DOHH2 (cell line): ENCODE measurements at regions not wholly inside any gene's neighbourhood (a gene's known extent, or its start where the extent isn't known, plus 50 kb on each side); places are given as distances from the start of the nearest gene placed in this dataset.
"Not testable (repeated sequence)": the region's sequence is repeated elsewhere in the genome, so short reads cannot be mapped to it uniquely, and the experiment has no call there.

Experiments used
- H3F3A ChIP-seq: fragments of 200-600 bp; sonication (generic), shearing (Covaris generic); 2 replicates; pipeline ENCODE4 v1.6.0; 2016; ENCODE audit warnings: antibody characterized with exemption, mild to moderate bottlenecking; ENCODE audit not compliant: control insufficient read depth, insufficient read depth
- H3K27ac ChIP-seq: fragments of 200-600 bp; sonication (generic); 2 replicates; pipeline ENCODE4 v1.5.1; 2014; ENCODE audit warnings: low read depth, mild to moderate bottlenecking, low read length, moderate library complexity
- H3K27me3 ChIP-seq: fragments of 200-600 bp; sonication (generic); 2 replicates; pipeline ENCODE4 v1.6.1; 2014; ENCODE audit warnings: mild to moderate bottlenecking, low read length, mixed read lengths; ENCODE audit not compliant: control insufficient read depth
- H3K36me3 ChIP-seq: fragments of 200-600 bp; sonication (generic); 2 replicates; pipeline ENCODE4 v1.6.1; 2014; ENCODE audit warnings: mild to moderate bottlenecking, low read length, moderate library complexity, mixed read lengths; ENCODE audit not compliant: control insufficient read depth
- H3K4me1 ChIP-seq: fragments of 200-600 bp; sonication (generic); 2 replicates; pipeline ENCODE4 v1.6.1; 2014; ENCODE audit warnings: mild to moderate bottlenecking, low read length, mixed read lengths; ENCODE audit not compliant: control insufficient read depth
- H3K4me2 ChIP-seq: fragments of 200-600 bp; sonication (generic); 2 replicates; pipeline ENCODE4 v1.6.0; 2014; ENCODE audit warnings: mild to moderate bottlenecking, low read length, moderate library complexity
- H3K4me3 ChIP-seq: fragments of 200-600 bp; sonication (generic); 2 replicates; pipeline ENCODE4 v1.5.1; 2014; ENCODE audit warnings: mild to moderate bottlenecking, low read length, mixed read lengths
- H3K79me2 ChIP-seq: fragments of 200-600 bp; sonication (generic); 2 replicates; pipeline ENCODE4 v1.6.1; 2014; ENCODE audit warnings: mild to moderate bottlenecking, low read length, mixed read lengths; ENCODE audit not compliant: control insufficient read depth
- H3K9me2 ChIP-seq: fragments of 200-600 bp; sonication (generic); replicated peaks from 2 replicates; pipeline ENCODE4 v1.6.1; 2014; ENCODE audit warnings: mild to moderate bottlenecking, low read length, mixed read lengths; ENCODE audit not compliant: control insufficient read depth
- H3K9me3 ChIP-seq: fragments of 200-600 bp; sonication (generic); 2 replicates; pipeline ENCODE4 v1.6.1; 2014; ENCODE audit warnings: antibody characterized with exemption, low read length, mixed read lengths; ENCODE audit not compliant: control insufficient read depth, insufficient read depth
- H4K20me1 ChIP-seq: fragments of 200-600 bp; sonication (generic); 2 replicates; pipeline ENCODE4 v1.6.0; 2014; ENCODE audit warnings: low read depth, mild to moderate bottlenecking, antibody characterized with exemption, low read length, moderate library complexity; ENCODE audit not compliant: control insufficient read depth, insufficient read depth

DNA sequence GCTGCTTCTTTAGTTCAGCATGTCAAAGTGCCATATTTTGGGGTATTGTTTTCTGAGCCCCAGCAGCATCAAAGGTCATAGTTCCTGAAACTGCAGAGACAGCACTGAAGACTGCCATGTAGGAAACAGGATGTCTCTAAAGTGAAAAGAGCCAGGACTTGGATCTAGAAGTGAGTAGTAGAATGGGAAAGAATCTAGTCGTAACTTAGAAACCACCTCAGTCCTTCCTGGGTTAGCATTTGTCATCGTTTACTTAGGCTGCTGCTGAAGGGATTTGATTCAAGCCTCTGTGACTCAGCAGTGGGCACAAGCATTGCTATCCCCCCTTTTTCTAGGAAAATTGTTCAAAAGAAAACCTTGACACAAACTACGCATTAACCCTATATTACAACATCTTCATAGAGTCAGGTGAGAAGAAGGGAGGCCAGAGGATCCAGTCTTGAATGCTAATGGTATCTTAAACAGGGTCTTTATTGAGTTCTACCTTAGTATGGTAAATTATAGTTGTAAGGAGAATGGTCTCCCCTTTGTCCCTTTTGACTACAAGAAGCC lies 108.8 kb downstream of the FAM72B start:
- not testable (repeated sequence) for H3K79me2 ChIP-seq, H3K27me3 ChIP-seq, H3K4me2 ChIP-seq, H3K9me2 ChIP-seq, H3K4me1 ChIP-seq, H3K27ac ChIP-seq, H3F3A ChIP-seq, H3K36me3 ChIP-seq, H3K4me3 ChIP-seq, H4K20me1 ChIP-seq, H3K9me3 ChIP-seq

DNA sequence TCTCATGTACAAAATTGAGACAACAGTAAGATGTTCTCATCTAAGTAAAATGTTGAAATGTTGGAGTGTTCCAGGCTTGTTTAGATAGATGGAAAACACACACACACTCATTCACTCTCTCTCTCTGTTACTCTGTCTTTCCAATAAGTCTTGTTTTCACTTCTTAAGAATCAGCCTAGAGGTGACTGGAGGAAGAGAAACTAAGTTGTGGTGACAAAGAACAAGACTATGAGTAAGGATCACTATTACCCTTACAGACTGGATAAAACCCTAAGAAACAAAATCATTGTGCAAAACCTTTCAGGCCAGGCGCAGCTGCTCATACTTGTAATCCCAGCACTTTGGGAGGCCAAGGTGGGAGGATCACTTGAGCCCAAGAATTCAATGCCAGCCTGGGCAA lies 107.5 kb downstream of the FAM72B start:
- not testable (repeated sequence) for H3K27ac ChIP-seq, H3K27me3 ChIP-seq

DNA sequence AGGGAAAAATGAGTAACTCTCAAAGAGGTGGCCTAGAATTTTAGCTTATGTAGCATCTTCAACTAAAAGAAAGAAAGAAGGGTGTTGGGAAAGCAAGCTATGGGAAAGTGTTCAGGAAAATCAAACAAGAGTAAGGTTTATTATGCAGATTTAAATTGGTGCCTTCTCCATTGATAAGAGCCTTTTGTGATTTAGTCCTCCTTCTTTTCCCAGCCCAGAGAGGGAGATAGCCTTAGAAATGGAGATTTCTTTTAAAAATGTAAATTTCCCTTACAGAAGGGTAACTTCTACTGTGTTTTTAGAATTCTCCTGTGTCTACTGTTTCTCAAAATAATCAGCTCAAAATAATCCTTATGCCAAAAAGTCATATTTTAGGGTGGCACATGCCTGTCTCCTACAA lies 104.5 kb downstream of the FAM72B start:
- H3K9me2 ChIP-seq, H3K4me3 ChIP-seq, H4K20me1 ChIP-seq, H3K4me1 ChIP-seq, H3K27ac ChIP-seq, H3K36me3 ChIP-seq, H3K9me3 ChIP-seq, H3K4me2 ChIP-seq, H3K27me3 ChIP-seq, H3K79me2 ChIP-seq, H3F3A ChIP-seq: not testable (repeated sequence)

More for the DNA sequence above, 107.5 kb downstream of the FAM72B start:
- H3F3A ChIP-seq, H3K36me3 ChIP-seq, H3K9me2 ChIP-seq, H4K20me1 ChIP-seq, H3K4me1 ChIP-seq, H3K4me2 ChIP-seq, H3K4me3 ChIP-seq, H3K79me2 ChIP-seq, H3K9me3 ChIP-seq: not testable (repeated sequence)

DNA sequence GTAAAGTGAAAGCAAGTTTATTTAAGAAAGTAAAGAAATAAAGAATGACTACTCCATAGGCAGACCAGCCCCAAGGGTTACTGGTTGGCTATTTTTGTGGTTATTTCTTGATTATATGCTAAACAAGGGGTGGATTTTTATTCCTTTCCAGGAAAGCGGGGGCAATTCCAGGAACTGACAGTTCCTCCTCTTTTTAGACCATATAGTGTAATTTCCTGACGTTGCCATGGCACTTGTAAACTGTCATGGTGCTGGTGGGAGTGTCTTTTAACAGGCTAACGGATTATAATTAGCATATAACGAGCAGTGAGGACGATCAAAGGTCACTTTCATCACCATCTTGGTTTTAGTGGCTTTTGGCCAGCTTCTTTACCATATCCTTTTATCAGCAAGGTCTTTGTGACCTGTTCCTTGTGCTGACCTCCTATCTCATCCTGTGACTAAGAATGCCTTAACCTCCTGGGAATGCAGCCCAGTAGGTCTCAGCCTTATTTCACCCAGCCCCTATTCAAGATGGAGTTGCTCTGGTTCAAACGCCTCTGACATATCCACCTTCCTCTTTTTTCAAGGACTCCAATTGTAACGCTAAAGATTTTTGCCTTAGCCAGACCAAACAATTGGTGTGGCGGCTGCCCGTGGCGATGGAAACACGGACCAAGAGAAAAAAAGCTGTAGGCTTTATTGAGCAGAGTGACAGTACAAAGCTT lies 103.8 kb downstream of the FAM72B start:
- H3K36me3 ChIP-seq, H3K9me3 ChIP-seq, H3K79me2 ChIP-seq, H3K4me1 ChIP-seq, H3K4me3 ChIP-seq, H3K27ac ChIP-seq, H3K27me3 ChIP-seq, H3K4me2 ChIP-seq, H3K9me2 ChIP-seq, H3F3A ChIP-seq, H4K20me1 ChIP-seq: not testable (repeated sequence)

DNA sequence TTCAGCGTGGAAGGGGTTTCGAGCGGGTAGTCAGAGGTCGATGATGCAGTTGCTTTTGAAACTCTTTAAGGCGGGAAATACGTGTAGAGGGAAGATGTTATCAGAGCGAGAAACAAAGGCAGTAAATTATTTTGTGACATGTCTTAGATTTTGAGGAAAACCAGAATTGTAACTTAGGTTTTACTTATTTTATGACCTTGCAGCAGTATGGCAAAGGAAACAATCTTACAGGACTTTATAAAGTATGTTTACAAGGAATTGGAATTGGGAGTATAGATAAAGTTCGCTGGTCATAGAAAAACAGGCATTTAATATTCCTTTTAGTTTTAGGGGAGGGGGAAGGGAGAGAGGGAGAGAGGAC lies 103.3 kb downstream of the FAM72B start:
- not testable (repeated sequence) for H3K27ac ChIP-seq

DNA sequence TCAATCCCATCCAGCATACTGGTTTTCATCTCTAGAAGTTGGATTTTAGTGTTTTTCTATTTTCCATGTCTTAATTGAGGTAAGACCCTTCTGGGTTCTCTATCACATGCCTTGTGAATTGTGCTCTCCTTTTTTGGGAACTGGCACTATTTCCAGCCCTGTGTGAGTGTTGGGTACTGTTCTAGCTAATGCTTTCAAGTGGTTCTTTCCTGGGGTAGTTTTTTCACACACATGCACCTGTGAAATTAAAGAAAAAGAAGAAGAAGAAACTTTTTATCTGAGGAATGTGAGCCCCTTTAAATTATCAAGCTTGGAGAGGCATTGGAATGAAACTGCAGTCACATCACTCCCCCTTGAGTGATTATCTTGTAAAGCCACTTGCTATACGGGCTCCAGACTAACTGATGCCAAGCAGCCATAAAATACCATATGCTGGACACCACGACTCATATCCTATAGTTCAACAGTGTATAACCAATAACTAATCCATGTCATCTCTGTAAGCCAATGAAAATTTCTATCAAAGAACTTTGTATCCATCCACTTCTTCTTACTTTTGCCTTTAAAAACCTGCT lies 102.4 kb downstream of the FAM72B start:
- not testable (repeated sequence) for H3K79me2 ChIP-seq, H3K27me3 ChIP-seq, H3K4me1 ChIP-seq, H3K9me3 ChIP-seq, H3K36me3 ChIP-seq, H4K20me1 ChIP-seq, H3K27ac ChIP-seq, H3K4me3 ChIP-seq, H3F3A ChIP-seq, H3K4me2 ChIP-seq, H3K9me2 ChIP-seq

More for the DNA sequence above, 103.3 kb downstream of the FAM72B start:
- not testable (repeated sequence) for H3K4me3 ChIP-seq, H3K4me1 ChIP-seq, H3K79me2 ChIP-seq, H3F3A ChIP-seq, H3K36me3 ChIP-seq, H4K20me1 ChIP-seq, H3K4me2 ChIP-seq, H3K9me2 ChIP-seq, H3K27me3 ChIP-seq, H3K9me3 ChIP-seq

DNA sequence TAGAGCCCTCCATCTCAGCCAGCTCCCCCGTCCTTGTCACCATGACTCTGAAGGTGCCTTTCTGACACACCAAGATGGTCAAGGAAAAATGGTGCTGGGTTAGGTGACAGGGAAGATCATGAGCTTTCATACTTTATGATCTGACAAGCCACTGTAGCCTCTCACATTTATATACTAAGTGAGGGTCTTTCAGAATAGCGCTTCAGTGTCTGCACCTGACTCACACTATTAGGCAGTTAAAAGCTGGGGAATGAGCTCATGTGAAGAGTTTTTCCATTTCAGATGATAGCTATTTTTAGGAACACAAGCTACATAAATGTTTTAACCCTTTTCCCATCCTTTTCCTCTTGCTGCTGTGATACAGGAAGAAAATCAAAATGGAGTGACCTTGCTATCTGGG lies 101.1 kb downstream of the FAM72B start:
- not testable (repeated sequence) for H4K20me1 ChIP-seq, H3K9me2 ChIP-seq, H3K27me3 ChIP-seq, H3K27ac ChIP-seq, H3K79me2 ChIP-seq, H3F3A ChIP-seq, H3K36me3 ChIP-seq, H3K4me1 ChIP-seq, H3K4me3 ChIP-seq, H3K9me3 ChIP-seq, H3K4me2 ChIP-seq

DNA sequence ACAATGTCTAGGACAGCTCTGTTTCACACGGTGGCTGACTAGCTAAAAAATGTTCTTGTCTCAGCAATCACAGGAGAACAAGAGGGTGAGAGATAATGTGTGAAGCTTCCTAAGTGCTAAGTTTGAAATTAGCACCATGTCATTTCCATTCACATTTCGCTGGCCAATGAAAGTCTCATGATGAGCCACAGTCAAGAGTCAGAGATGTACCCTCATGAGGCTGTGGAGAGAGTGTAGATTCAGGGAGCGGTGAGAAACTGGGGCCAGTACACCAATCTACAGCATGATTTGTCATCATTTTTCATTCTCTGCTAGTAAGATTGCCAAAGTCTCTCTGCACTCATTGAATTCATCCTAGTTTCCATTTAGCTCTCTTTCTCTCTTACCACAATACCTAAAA lies 97.9 kb downstream of the FAM72B start:
- H4K20me1 ChIP-seq, H3K27ac ChIP-seq, H3K9me2 ChIP-seq, H3K4me2 ChIP-seq, H3K4me3 ChIP-seq, H3K79me2 ChIP-seq, H3K9me3 ChIP-seq, H3K27me3 ChIP-seq, H3K36me3 ChIP-seq, H3K4me1 ChIP-seq, H3F3A ChIP-seq: not testable (repeated sequence)
